Type B pancreatic cell (in vitro differentiated cells): ENCODE measurements at regions not wholly inside any gene's neighbourhood (a gene's known extent, or its start where the extent isn't known, plus 50 kb on each side); places are given as distances from the start of the nearest gene placed in this dataset.

Experiments used
- DNase-seq: peaks from one replicate; pipeline ENCODE4 v3.0.0; 2021; ENCODE audit warnings: mixed read lengths; ENCODE audit not compliant: unreplicated experiment; ENCODE audit errors: extremely low spot score
- H3K27ac Mint-ChIP-seq: 2 replicates; pipeline ENCODE4 v1.8.0; 2021; ENCODE audit warnings: mild to moderate bottlenecking, mixed read lengths
- H3K27me3 Mint-ChIP-seq: 2 replicates; pipeline ENCODE4 v1.8.0; 2021; ENCODE audit warnings: mixed read lengths
- H3K36me3 Mint-ChIP-seq: 2 replicates; pipeline ENCODE4 v1.8.0; 2021; ENCODE audit warnings: mixed read lengths
- H3K4me1 Mint-ChIP-seq: one replicate; pipeline ENCODE4 v1.8.0; 2021; ENCODE audit warnings: mixed read lengths; ENCODE audit not compliant: unreplicated experiment
- H3K4me3 Mint-ChIP-seq: 2 replicates; pipeline ENCODE4 v1.8.0; 2021; ENCODE audit warnings: mild to moderate bottlenecking, mixed read lengths
- H3K9me3 Mint-ChIP-seq: 2 replicates; pipeline ENCODE4 v1.8.0; 2021; ENCODE audit warnings: mixed read lengths
- CTCF ChIP-seq: fragments of 200-600 bp; sonication (generic); conservative IDR thresholded peaks from 2 replicates; pipeline ENCODE4 v1.5.0; 2021; ENCODE audit warnings: antibody characterized with exemption, mild to moderate bottlenecking

DNA sequence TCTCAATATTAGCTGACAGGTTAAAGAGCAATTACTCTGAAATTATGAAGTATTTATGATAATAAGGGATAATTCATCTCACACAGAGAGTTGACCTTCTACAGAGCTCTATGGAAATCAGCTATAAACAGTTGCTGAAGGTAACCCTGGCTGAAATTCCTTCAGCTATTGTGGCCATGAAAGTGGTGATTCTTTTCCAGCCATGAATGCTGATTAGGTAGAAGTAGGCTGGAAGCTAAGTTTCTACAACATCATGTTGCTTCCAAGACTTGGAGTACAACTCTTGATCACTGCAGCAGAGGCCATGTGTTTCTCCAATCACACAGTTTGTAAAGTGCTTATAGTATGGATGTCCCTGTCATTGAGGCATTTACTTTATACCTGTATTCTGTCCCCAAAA is 2128.9 kb downstream of the MRPL39 start:
- Mint-ChIP-seq H3K36me3 (no peaks in the 10 kb centered on the region), H3K9me3 (no peaks in the 10 kb centered on the region), H3K4me3 (no peak overlapping the region), H3K4me1 (no peaks in the 10 kb centered on the region), H3K27ac (no peak overlapping the region), H3K27me3 (no peaks in the 10 kb centered on the region)
- no peak for TF ChIP-seq CTCF
- DNase-seq = no peak

GRCh38 chr21:23475281-23476219 is 2131.7 kb downstream of the MRPL39 start:
- Mint-ChIP-seq H3K36me3 (no peaks in the 10 kb centered on the region), H3K4me1 (no peaks in the 10 kb centered on the region), H3K27me3 (no peaks in the 10 kb centered on the region), H3K9me3 (no peaks in the 10 kb centered on the region), H3K4me3 (no peak overlapping the region), H3K27ac (no peak overlapping the region)
- no peak for TF ChIP-seq CTCF
- no peak for DNase-seq

DNA sequence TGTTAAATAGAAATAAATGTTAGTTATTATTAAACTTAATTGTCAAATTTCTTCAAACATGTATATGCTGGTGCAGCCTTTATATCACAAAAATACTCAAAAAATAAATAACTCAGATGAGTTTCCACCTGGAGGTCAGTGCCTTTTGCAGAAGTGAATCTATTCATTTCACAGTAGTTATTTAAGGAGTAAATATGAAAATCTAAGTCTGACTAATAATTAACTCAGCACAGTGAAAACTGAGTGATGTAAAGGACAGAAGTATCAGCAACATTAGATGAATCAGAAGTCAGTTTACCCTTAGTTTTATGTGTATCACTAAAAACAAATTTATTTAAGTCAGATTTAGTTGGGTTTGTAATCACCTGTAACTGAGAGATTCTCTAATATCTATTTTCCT is 2135.4 kb downstream of the MRPL39 start:
- Mint-ChIP-seq H3K27ac (no peak overlapping the region), H3K9me3 (no peaks in the 10 kb centered on the region), H3K4me1 (no peaks in the 10 kb centered on the region), H3K4me3 (no peak overlapping the region), H3K36me3 (no peaks in the 10 kb centered on the region), H3K27me3 (no peaks in the 10 kb centered on the region)
- TF ChIP-seq CTCF = no peak
- no peak for DNase-seq

DNA sequence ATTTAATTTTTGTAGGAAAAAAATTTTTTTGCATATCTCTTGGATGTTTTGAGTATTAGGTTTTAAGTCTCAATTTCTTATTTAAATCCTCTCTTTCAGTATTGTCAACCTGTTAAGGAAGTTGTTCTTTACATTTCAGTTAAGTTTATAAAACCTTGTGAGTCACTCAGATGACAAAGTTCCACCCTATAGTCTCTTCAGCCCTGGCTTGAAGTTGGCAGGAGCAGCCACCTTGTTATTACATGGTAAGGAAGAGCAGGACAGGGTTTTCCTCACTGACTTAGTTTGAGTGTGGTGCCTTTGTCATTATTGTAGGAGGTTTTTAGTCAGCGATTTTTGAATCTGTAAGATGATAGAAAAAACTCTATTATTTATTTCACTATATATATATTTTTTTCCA is 2143.9 kb downstream of the MRPL39 start:
- H3K27me3 Mint-ChIP-seq = no peaks in the 10 kb centered on the region
- no peak overlapping the region for H3K4me3 Mint-ChIP-seq
- no peak overlapping the region for H3K27ac Mint-ChIP-seq
- no peak for TF ChIP-seq CTCF
- H3K36me3 Mint-ChIP-seq = no peaks in the 10 kb centered on the region
- no peak for DNase-seq
- no peaks in the 10 kb centered on the region for H3K9me3 Mint-ChIP-seq
- no peaks in the 10 kb centered on the region for H3K4me1 Mint-ChIP-seq

GRCh38 chr21:23455676-23456075 is 2151.6 kb downstream of the MRPL39 start:
- H3K4me1 Mint-ChIP-seq = no peaks in the 10 kb centered on the region
- no peaks in the 10 kb centered on the region for H3K9me3 Mint-ChIP-seq
- no peak for TF ChIP-seq CTCF
- H3K4me3 Mint-ChIP-seq = no peak overlapping the region
- no peaks in the 10 kb centered on the region for H3K27me3 Mint-ChIP-seq
- no peak for DNase-seq
- no peaks in the 10 kb centered on the region for H3K36me3 Mint-ChIP-seq
- no peak overlapping the region for H3K27ac Mint-ChIP-seq
